ENCODE measurements at regions not wholly inside any gene's neighbourhood (a gene's known extent, or its start where the extent isn't known, plus 50 kb on each side); places are given as distances from the start of the nearest gene placed in this dataset.
"Not testable (repeated sequence)": the region's sequence is repeated elsewhere in the genome, so short reads cannot be mapped to it uniquely, and the experiment has no call there.

DNA sequence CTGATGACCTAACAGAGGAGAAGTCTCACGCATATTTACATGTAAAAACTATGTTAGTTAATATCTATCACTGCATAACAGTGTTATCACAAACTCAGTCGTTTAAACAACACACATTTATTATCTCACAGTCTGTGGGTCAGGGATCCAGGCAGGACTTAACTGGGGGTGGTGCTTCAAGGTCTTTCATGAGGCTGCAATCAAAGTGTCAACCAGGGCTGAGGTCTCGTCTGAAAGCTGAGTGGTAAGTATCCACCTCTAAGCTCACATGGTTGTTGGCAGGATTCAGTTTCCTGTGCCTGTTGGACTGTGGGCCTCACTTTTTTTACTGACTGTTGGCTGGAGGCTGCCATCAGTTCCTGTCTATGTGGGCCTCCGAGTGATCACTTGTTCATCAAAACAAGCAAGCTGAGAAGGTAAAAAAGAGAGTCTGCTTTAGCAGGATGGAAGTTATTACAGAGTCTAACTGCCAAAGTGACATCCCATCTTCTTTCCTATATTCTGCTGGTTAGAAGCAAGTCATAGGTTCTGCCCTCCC, 188.6 kb downstream of the CARTPT start:
- DNase-seq: no peak

DNA sequence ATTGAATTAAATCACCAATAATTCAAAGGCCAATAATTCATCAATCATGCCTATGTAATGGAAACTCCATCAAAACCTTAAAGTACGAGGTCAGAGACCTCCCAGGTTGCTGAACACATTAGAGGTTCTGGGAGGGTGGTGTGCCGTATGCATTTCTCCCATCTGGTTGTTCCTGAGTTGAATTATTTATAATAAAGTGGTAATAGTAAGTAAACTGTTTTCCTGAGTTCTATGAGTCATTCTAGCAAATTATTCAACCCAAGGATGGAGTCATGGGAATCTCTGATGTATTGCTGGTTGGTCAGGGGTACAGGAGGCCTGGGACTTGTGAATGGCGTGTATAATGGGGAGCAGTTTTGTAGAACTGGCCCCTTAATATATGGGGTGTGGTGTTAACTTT, 191.7 kb downstream of the CARTPT start:
- DNase-seq: no peak

DNA sequence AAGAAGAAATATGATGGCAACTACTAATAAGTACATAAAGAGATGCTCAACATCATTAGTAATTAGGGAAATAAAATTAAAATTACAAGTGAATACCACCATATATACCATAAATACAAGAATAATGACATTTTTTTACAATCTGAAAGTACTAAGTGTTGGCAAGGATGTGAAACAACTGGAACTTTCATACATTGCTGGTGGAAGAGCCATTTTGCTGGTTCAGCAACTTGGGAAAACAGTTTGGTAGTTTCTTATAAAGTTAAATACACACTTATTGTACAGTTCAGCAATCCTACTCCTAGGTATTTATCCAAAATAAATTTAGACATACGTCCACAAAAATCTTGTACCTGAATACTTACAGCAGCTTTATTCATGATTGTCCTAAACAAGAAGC, 192.9 kb downstream of the CARTPT start:
- DNase-seq: no peak

DNA sequence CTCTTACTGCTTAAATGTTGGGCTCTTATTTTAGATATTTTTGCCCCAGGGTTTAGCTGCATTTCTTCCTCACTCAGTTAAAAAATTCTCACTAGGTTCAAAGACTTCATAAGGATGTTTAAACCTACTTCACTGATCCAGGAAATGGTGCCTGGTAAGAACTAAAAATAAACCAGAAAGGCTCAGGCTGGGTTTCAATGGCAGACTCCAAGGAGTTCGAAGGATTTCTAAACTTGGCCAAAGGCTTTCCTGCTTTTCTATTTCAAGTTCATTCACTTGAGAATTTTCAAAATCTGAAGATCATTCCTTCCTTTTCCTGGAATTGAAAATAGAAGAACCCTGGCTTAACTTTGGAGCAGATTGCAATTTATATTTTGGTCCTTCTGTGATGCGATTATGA, 193.0 kb upstream of the MAP1B start:
- DNase-seq: no peak

DNA sequence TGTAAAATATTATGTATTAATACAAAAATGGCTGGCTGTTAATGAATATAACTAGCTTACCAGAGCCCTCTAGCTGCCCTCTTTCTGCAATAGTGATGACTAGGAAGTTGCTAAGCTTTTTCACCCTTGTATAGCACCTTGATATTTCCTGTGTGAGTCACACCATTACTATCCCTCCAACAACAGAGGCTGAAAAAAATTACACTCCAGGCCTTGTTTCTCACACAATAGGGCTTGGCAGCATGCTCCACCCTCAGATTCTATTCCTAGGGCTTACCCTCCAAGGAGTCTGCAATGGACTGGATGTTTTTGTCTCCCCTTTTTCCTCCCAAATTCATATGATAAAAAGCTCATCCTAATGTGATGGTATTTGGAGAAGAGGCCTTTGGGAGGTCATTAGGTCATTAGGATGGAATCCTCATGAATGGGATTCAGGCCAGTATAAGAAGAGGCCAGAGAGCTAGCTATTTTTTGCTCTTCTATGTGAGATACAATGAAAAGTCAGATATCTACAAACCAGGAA, 184.6 kb upstream of the MAP1B start:
- DNase-seq: no peak

DNA sequence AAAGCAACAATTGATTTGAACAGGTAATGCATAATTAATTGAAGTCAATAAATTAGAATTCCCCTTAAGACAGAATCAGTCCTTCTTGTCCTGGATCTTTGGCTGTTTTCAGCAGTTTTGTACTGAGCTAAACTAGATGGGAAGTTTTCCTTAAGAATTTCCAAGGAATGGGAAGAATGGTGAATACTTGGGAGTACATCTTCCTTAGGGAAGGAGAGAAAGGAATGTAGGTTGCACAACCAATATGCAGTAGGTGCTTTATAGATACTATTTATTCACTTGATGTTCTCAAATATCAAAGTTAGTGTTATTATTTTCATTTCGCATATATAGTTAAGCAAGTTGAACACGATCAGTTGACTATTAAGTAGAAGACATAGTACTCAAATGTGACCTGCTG, 183.5 kb upstream of the MAP1B start:
- no peak for DNase-seq

DNA sequence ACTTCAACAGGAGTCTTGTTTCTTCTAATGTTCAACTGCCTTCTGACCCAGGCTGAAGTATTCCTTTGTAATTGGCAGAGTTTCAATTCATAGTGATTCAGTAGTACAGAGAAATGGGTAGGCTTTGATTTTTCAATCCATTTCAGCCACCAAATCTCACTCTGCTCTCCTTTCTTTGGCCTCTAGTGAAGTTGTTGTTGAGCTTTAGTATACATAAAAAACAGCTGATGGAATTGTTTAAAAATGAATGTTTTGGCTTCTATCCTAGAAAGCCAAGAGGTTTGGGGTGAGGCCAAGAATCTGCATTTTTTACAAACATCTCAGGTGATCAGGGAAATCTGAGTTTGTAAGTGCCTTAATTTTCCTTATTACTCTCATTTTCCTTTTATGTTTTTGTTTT, 182.9 kb upstream of the MAP1B start:
- DNase-seq: no peak

DNA sequence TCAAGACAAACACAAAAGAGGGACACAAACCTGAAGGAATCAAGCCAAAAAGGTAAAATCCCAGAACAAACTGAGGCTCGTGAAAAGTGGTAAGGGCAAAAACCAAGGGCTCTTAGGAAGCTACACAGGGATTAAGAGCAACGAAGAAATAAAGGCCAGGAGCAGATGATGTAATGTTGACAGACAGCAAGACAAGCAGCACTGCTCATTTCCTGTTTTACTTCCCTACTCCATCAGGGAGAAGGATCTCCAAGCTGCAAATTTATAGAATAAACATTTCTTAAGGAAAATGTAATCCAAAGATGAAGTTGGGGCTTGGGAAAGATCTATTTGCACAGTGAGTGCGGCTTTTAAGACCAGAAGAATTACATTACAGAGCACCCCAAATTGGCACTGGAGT, 182.3 kb upstream of the MAP1B start:
- DNase-seq: peak; percentile 53

DNA sequence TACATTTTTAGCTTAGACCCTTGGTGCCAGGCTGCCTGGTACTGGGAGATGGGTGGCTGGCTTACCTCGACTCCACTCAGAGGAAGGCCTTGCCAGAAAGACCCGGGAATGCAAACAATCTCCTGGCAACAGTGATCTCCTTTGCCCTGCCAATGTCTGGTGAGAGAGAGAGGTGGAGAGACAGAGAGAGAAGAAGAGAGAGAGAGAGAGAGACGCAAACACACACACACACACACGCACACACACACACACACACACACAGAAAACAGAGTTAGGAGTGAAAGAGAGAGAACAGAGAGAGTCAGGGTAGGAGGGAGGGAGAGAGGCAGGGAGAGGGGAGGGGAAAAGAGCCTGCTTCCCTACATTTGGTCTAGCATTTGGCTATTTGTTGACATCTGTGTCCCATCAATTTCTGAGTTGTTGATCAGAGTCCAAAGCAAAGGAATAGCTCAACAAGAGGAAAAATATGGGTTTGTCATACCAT, 181.6 kb upstream of the MAP1B start:
- DNase-seq: no peak

DNA sequence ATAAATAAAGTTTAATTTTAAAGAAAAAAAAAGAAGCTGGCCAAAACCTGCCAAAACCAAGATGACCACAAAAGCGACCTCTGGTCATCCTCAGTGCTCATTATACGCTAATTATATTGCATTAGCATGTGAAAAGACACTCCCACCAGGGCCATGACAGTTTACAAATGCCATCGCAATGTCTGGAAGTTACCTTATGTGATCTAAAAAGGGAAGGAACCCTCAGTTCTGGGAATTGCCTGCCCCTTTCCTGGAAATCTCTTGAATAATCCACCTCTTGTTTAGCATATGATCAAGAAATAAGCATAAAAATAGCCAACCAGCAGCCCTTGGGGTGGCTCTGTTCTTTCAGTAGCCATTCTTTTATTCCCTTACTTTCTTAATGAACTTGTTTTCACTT, 178.3 kb upstream of the MAP1B start:
- no peak for DNase-seq

DNA sequence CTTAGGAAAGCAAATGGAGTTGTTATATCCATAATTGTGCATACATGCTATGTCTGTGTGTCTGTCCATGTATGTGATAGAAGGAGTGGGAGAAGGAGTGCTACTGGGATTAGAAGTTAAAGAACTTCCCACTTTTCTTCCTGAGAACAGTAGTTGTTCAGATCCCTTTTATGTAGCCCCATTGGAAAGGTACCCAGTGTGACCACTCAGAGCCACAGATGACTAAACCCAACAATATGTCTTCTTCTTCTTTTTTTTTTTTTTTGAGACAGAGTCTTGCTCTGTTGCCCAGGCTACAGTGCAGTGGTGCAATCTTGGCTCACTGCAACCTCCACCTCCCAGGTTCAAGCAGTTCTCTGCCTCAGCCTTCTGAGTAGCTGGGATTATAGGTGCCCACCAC, 176.7 kb upstream of the MAP1B start:
- not testable (repeated sequence) for DNase-seq

DNA sequence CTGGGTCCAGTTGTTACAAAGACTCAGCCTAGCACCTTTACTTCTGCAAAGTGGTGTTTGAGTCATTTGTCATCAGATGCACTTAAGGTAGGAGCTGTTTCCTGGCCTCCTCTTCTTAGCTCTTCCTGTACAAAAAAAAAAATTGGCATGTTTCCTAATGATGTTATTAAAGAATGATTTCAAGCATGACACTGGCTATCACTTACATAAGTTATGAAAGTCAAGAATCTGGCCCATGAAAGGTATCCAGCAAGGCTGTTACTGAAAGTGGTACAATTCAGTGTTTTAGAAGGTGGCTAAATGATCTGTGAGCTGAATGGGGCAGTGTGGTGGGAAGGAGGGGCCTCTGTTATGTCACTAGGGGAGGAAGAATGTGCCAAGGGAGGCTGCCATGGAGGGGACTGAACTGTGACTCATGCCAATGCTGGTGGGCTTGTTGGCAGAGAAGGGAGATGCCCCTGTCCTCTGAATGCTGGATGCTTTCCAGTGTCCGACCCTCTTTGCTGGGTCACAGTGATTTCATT, 175.1 kb upstream of the MAP1B start:
- DNase-seq: no peak

DNA sequence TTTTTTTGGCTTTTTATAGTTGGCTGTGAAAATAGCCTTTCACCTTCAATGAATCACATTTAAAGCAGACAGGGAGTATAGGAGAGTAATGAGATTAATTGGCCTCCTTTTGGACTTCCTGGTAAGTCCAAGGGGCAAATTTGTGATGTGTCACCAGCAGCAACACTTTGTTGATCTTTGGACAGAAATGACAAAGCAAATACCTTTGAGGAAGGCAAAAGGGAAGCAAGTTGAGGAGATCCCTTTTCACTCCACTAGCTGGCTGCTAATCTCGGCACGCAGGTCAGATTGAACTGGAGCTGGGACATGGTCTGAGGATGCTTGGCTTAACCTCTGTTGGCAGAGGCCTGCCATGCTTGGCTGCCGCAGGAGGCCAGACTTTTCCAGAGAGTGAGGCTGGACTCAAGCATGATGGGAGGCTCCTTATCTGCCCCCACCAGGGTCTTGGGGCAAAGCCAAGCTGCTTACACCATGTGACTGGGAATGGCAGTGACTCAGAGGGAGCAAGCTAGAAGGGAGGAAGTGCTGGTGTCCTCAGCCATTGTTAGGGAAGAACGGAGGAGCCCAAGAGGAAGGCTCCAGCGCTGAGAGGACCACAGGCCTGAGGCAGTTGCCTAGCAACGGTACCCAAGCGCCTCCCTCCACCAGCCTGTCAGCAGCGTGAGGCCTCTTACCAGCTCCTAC, 174.5 kb upstream of the MAP1B start:
- DNase-seq: peak; percentile 48

DNA sequence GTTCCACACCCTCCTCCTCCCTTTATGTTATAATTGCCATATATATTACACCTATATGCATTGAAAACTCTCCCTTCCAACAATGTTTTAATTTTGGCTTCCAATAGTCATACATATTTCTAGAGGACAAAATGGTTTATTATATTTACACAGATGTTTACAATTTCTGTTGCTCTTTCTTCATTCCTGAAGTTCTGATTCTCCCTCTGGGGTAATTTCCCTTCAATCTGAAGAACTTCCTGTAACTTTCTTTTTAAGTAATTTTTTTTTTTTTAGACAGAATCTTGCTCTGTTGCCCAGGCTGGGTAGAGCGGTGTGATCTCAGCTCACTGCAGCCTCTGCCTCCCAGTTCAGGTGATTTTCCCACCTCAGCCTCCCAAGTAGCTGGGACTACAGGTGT, 173.0 kb upstream of the MAP1B start:
- DNase-seq: no peak

DNA sequence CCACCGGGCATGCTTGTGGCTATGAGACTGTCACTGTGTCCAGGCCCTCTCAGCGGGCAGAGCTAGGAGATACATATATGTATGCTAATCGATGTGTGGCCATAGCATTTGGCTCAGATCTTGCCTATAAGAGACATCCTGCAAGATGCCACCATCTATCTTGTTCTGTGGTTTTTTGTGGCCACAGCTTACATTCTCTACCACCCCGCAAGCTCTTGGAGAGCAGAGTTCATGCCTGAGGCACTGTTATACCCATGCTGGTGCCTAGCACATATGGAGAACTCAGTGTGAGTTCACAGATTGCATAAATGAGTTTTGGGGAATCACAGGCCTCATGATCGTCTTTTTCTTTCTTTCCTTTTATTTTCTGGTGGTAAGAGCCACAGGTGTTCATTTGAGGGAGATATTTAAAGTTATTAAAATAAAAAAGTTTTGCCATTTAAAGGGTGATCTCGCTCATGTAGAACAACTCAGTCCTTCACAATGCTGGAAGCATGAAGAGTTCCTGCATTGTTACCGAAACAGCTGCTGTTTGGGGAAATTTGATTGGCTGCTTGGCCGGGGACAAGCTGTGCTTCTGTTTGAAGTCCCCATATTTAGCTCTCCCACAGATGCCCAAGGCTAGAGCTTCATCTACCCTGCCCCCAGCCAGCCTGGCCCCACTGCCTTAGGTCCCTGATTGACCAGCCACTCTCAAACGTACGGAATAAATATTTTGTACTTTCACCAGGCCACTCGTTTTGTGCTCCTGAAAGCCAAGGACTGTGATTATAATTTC, 169.2 kb upstream of the MAP1B start:
- DNase-seq: peak; percentile 61

DNA sequence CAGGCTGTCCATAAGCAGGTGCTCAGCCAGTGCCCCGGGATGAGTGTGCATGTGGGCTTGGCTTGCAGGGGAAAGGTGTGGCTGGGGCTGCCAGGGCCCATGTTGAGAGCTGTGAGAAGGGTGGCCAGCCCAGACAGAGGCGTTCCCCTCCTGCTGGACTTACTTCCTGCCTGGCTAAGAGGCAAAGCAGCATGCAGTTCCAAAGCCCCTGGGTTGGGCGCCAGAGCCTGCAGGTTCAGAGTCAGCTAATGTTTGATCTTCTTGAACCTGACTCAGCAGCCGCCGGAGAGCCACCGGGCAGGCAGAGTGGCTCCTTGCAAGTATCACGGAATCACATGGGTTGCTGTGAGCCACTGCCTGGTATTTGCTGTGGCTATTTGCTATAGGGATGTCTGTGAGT, 168.4 kb upstream of the MAP1B start:
- peak; percentile 84 for DNase-seq

DNA sequence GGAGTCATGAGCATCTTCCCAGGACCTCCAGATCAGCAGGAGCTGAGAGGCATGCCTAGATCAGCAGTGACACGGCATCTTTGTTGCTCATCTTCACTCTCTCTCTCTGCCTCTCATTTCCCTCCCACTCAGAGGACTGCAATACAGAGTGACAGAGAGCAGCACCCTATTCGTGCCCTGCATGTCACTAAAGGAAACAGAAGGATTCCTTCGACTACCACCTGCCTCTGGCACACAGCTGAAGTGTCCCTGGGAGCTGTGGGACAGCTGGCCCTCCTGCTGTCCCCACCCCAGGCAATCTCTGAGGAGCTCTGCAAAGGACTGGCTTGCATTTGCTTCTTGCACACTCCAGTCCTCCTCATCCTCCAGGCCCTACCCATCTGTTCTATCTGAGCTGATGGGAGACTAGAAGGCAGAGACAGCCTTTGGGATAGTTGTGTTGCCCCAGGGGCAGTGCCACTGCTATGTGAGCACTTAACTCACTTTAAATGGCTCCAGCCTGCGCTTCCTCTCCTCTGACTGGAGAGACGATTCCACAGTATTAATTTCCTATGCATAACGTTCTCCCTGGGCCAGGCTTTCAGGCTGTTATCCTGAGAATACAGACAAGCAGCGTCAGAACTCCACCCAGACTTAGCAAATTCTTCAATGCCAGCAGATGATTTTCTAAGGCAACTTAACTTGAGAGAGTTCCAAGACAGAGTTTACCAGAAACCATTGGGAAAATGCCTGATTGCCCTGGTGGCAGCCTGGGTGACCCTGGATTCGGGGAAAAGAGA, 167.6 kb upstream of the MAP1B start:
- peak; percentile 51 for DNase-seq

DNA sequence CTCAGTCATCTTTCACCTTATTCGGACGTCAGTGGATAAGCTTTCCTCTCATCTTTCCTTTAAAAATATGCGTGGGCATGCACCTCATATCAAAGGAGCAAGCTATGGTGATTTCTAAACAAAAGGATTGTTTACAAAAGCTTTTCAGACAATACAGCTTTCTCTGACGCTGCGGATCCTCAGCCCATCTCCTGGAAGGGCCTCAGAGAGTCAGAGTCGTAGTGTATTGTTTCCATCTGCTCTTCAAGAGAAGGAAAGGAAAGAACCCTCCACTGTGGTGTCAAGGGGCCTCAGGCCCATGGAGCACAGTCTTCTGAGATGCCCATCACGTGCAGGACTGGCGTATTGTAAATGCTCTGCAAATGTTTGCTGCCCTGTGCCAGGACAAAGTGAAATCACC, 163.4 kb upstream of the MAP1B start:
- DNase-seq: no peak

DNA sequence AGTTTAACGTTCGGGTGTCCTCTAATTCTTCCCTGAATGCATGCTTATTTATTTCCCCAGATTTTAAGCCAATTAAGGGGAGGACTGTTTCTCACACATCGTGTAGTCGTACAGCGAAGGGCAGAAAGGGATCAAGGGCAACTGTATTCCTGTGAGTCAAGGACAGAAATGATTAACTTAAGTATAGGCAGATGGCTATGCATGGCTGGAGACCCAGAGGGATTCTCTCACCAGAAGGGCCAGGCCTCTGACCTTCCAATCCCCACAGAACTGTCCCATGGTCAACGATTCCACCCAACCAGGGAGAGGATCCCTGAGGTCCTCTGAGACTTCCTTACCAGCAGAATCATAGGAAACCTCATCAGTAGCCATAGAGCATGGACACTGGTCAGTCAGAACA, 161.8 kb upstream of the MAP1B start:
- no peak for DNase-seq

DNA sequence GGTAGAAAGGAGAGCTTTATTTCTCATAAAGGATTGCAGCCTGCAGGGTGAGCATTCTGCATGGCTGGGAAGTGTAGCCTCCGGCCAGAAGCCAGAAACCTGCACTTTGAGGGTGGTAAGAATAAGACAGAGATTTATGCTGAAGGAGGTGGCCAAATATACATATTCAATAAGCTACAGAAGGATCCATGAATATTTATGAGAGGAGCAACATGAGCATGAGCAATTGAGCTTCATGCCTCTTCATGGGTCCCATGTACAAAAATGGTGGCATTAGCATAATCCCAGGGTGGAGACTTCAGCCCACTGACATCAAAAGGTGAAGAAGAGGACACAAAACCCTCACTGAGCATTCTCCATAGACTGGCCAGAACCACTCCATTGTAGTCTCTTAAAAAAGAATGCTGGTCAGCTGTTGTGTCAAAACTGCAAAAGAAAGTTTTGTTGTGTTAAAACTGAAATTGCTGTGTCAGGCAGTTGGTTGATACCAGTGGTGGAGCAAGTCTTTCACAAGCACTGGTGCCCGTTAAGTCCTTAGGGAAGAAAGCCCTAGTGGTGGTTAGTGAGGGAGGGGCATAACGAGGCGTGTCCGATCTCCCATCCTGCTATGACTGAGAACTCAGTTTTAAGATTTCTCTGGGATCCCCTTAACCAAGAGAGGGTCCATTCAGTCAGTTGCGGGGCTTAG, 160.8 kb upstream of the MAP1B start:
- no peak for DNase-seq

DNA sequence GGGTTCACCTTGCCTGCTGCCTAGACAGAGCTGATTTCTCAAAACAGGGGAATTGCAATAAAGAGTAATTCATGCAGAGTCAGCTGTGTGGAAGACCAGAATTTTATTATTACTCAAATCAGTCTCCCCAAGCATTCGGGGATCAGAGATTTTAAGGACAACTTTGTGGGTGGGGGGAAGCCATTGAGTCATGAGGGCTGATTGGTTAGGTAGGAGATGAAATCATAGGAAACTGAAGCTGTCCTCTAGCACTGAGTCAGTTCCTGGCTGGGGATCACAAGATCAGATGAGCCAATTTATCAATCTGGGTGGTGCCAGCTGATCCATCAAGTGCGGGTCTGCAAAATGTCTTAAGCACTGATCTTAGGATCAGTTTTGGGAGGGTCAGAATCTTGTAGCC, 159.1 kb upstream of the MAP1B start:
- no peak for DNase-seq

DNA sequence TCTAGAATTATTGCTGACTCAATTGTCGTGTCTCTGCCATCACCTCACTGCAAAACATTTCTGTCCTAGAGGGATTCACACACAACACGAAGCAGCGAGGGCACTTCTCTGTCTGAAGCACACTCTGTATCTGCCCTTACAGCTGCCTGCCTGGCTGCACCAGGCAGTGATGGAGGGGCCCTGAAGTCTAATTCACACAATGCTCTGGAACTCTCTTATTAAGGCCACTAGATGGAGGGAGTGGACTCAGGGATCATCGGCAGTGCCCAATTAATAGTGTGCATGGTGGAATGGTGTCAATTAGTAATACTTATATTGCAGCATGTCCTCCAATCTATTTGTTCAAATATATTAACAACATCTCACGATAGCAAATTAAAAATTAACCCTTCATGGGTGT, 157.5 kb upstream of the MAP1B start:
- no peak for DNase-seq
